GM23248 (cell line): ENCODE measurements at regions not wholly inside any gene's neighbourhood (a gene's known extent, or its start where the extent isn't known, plus 50 kb on each side); places are given as distances from the start of the nearest gene placed in this dataset.

ENCODE experiments used
- EZH2 ChIP-seq: fragments of 200-600 bp; sonication (generic); IDR thresholded peaks from 2 replicates; pipeline ENCODE4 v1.6.1; 2018; ENCODE audit warnings: antibody characterized with exemption, mild to moderate bottlenecking; ENCODE audit not compliant: insufficient read depth, poor library complexity, severe bottlenecking
- EZH2phosphoT487 ChIP-seq: fragments of 200-600 bp; sonication (generic); IDR thresholded peaks from 2 replicates; pipeline ENCODE4 v1.6.1; 2018; ENCODE audit warnings: antibody characterized with exemption, moderate library complexity, mild to moderate bottlenecking, low read depth; ENCODE audit not compliant: insufficient read depth

DNA sequence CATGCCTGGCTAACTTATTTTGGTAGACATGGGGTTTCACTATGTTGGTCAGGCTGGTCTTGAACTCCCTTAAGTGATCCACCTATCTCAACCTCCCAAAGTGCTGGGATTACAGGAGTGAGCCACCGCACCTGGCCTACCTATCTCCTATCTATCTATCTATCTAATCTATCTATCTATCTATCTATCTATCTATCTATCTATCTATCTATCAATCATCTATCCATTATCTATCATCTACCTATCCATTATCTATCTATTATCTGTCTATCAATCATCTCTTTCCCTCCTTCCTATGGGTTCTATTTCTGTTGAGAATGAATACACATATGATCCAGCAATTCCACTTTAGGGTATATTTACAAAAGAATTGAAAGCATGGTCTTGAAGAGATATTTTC is 194.2 kb upstream of the ARG1 start:
- TF ChIP-seq EZH2phosphoT487 (no peak), EZH2 (no peak)
